CMK (cell line): ENCODE measurements at regions not wholly inside any gene's neighbourhood (a gene's known extent, or its start where the extent isn't known, plus 50 kb on each side); places are given as distances from the start of the nearest gene placed in this dataset.

Experiments
- DNase-seq: peaks from one replicate; pipeline ENCODE4 v3.0.0-alpha.2; 2010; ENCODE audit warnings: low read depth

DNA sequence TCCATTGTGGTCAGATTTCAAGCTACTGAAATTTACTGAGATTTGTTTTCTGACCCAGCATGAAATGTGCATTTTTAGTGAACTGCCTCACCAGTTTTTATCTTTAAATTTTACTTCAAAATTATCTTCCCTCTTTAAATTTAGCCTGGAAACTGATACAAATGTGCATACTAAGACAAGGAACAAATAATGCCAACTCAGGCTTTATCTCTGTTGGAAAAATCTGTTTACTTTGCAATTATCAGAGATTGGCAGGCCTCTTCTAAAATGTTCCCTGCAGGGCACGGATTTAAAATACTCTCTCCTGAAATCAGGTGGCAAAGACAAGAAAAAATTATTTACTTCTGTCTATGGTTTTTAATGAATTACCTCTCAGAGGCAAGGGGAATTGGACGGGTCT lies 151.0 kb upstream of the PTCH1 start:
- DNase-seq: no peak

DNA sequence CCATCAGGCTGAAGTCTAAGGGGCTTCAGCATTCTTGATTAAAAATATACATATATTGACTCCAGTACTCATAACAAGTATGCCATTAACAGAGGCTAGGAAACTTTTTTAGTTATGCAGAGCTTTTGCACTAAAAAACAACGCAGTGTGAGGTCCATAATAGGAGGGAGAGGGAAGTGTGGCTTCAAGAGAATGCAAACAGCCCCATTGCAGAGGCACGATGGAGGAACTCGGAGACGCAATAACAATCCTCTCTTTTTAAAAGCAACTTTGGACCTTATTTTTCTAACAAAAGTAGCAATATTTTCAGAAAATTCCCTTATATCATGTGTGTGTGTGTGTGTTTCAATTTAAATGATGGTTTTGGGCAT lies 150.0 kb upstream of the PTCH1 start:
- no peak for DNase-seq

DNA sequence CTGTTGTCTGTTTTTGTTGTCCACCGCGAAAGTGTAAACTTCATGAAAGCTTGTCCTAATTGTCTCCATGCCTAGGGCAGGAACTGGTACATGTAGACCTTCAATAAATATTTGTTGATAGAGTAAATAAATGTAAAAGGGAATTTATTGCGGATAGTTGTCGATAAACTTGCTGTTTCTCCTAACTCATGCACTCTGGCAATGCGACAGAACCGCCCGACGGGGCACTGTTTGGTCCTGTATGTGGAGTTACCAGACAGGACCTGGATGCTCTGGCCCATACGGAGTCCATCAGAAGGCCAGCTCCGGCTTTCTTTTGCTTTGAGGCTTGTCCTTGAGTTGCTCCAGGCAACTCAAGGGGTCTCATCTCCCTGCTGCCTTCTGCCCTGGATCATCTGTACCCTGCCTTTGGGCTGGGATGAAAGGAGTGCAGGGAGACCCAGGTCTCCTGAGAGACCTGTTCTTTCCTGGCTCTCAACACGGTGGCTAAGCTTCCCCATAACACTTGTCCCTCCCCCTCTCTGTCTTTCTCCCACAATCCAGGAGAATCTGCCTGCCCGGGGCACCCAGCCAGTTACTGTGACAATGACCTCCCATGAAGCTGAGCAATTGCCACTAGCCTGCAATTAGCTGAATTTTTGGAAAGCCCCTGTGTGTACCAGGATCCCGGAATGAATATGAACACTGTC lies 149.5 kb upstream of the PTCH1 start:
- DNase-seq: no peak

DNA sequence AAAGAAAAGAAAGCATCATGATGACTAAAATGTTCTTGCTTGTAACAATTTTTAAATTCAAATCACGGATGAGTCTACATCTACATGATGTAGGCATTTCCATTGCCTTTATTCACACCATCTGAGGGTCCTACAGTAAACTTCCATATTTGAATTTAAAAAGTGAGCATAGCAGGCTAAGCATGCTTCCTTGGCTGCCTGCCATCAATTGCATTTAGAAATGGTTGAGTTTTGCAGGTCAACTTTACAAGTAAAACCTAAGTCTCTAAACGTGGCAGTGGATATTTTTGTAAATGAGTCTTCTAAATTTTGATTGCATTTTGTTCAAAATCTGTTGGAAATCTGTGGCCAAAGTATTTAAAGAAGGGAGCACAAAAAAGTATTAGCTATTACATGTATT lies 136.5 kb upstream of the PTCH1 start:
- no peak for DNase-seq

DNA sequence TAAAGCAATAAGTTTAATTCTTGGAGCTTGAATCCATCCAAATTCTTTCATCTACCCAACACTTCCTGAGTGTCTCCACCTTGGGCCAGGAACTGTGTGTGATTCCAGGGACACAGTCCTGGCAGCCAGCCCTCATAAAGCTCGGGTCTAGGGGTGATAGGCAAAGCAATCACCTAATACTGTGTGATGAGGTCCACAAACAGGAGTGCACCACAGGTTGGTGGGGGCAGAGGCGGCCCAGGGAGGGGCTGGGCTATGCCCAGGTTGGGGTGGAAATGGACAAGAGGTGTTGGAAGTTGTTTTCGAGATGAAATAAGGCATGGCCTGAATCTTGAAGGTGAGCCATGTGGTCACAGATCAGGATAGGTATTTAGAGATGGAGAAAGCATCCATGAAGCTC lies 133.9 kb upstream of the PTCH1 start:
- no peak for DNase-seq

DNA sequence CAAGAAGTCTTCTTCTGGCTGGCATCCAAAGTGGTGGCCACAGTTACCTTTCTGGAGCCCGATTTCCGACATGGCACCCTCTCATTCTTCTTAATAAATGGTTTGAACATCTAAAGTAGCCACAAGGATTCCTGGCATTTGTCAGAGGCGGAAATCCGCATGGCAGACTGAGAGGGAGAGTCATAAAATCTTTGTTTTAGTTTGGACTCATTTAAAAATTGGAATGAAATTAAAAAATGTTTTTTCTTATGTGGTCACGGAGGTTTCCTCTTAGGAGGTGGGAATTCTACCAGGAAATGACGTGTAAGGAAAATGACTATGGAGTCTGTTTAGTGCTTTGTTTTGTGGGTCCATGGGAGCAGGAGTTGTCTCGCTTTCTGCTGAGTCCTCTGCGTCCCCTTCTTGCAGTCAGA lies 133.0 kb upstream of the PTCH1 start:
- no peak for DNase-seq

DNA sequence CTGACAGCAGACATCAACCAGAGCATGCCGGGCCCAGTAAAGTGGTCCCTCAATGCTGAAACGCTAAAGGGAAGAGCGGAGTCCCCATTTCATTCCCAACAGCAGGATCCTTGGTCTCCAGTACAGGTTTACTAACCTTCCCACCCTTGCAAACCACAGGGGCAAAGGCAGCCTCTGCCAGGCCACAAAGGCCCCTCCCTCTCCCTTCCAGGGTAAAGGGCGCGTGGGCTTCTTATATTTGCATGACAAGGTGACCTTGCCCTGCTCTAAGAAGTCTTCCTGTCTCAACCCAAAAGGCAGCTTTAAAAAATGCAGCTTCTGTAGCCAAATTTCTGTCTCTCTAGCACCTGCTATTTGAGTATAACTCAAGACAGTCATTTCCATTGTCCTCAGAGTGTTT lies 131.5 kb upstream of the PTCH1 start:
- DNase-seq: no peak

DNA sequence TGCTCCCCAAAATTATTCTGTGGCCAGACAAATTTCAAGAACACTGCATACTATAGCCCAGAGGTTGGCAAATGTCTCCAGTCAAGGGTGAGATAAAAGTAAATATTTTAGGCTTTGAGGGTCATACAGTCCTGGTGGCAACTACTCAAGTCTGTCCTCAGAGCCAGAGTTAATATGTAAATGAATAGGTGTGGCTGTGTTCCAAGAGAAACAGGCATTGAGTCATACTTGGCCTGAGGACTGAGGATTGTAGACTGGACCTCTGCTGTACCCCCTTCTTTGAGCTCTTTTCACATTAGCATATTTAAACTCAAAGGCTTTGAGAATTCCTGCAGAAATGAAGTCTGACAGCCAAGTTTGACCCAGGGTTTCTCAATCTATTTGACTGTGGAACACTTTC lies 129.2 kb upstream of the PTCH1 start:
- no peak for DNase-seq

DNA sequence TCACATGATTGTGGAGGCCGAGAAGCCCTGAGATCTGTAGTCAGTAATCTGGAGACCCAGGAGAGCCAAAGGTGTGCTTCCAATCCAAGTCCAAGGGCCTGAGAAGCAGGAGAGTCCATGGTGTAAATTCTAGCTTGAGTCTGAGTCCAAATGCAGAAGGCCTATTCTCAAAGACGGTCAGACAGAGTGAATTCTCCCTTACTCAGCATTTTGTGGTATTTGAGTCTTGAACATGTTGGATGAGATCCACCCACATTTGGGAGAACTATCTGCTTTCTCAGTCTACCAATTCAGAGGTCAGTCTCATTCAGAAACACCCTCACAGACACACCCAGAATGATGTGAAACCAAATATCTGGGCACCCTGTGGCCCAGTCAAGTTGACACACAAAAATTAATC lies 128.8 kb upstream of the PTCH1 start:
- DNase-seq: no peak

DNA sequence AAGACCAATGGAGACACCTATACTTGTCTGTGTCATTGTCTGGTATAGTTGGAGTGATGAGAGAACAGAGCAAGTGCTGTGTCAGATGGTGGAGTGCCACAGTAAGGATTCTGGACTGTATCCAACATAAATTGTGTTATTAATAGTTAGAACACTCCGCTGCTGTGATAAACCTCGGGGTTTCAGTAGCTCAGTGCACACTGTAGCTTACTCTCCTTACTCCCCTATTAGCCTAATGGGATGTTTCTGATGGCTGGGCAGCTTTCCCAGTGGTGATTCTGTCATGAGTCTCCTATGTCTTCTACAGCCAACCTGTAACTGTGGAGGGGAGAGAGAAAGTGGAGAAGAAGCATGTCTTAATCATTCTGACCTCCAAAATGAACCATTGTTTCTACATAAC lies 127.6 kb upstream of the PTCH1 start:
- no peak for DNase-seq

DNA sequence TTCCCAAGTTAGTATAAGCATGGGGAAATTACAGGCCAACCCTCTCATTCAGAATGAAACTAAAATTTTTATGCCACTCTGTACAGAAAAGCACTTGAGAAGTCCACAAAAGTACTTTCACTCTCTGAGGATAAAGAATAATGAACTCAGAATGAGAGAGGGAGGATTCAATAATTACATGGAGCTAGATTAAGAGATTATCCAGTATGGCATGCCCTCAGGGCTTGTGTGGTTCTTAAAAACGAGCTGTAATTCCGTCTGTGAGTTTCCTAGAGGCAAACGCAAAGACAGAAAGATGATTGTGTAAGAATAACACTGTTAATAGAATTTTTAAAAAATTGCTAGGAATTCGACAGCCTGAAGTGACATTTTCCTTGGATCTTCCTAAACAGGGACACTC lies 126.8 kb upstream of the PTCH1 start:
- no peak for DNase-seq

DNA sequence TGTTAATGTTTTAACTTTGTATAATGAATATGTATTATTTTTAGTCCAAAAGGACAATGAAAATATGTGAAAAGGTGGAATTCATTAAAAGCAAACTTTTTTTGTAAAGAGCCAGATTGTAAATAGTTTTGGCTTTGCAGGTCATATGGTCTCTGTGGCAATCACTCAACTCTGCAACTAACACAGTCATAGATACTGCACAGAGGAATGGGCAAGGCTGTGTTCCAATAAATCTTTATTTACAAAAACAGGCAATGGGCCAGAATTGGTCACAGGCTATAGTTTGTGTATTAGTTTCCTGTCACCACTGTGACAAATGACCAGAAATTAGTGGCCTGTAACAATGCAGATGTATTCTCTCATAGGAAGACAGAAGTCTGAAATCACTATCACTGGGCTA lies 125.4 kb upstream of the PTCH1 start:
- no peak for DNase-seq

DNA sequence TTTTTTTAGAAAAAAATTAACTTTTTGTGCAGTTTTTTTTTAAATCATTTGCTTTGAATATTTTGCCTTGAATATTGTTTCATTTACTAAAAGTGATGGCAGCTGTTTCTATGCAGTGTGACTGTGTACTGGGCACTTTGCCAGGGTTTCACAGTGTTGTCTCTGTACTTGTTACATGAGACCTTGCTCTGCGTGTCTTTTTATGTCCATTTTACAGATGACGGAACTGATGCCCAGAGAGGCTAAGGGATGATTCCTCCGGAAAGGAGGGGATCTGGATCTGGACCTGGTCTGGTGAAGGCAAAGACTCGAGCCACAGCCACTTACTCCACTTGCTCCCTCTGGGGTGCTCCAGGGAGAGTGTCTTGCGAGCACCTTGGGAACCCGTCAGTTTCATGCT lies 124.8 kb upstream of the PTCH1 start:
- no peak for DNase-seq

DNA sequence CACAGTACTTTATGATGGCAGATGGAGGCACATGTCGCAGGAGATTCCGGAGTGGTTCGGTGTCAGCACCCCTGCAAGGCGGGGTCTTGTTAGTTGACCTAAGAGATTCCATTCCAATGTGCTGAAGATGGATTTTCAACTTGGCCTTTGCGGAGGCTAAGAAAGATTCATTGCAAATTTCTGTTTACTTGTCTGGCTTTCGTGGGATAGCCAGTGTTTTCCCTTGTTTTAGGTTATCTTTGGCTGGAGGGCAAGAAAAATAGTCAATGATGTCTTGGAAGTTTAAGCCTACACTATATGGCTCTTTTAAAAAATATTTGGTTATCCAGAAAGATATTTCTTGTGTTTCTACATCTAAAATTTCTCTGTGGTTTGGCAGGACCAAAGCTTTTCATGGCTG lies 123.6 kb upstream of the PTCH1 start:
- DNase-seq: no peak

DNA sequence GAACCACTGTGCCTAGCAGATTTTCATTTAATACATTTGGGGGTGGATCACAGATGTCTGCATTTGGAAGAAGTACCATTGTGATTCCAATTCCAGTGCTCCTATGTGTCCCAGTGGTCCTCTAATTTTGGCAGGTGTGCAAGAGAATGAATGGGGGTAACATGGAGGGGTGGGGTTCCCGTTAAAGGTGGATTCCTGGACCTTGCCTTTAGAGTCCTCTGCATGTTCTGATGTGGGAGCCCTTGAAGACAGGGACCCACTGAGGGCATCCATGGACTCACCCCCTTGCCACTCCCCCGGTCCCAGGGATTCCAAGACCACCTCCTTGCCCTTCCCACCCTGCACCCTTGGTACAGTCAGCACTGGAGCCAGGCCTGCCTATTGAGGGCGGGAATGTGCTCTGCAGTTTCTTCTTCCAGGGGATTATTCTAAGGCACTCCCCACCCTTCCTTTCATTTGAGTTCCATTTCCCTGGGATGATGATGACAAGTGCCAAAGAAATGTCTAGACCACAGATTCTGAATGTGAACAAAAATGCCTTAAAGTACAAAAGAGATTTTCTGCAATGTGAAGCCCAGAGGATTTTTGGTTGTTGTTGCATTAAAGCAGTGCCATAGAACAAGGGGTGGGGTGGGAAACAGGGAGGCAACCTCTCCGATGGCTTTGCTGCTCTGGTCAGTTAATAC lies 119.4 kb upstream of the PTCH1 start:
- DNase-seq: no peak

DNA sequence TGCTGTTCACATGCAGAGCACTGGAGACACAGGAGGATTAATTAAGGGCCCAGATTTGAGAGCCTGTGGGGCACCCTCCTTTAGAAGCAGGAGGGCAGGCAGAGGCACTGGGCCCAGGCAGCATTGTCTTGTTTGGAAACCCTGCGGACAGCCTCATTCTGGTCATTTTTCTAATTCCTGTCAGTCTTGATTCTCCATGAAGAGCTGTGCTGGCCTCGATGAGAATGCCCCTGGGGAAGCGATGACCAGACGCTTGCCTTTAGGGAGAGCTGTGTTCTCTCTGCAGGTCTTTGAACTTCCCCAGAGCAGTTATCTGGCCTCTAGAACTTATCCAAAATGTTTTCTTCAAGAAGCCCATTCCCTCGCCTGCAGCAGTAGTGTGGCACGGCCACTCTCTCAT lies 117.8 kb upstream of the PTCH1 start:
- no peak for DNase-seq

DNA sequence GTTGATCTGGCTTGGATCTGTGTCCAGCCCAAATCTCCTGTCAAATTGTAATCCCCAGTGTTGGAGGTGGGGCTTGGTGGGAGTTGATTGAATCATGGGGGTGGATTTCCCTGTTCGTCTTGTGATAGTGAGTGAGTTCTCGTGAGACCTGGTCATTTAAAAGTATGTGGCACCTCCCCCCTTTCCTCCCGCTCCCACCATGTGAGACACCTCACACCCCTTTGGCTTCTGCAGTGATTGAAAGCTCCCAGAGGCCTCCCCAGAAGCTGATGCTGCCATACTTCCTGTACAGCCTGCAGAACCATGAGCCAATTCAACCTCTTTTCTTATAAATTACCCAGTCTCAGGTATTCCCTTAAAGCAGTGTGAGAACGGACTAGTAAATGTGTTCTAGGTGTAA lies 117.3 kb upstream of the PTCH1 start:
- DNase-seq: no peak

DNA sequence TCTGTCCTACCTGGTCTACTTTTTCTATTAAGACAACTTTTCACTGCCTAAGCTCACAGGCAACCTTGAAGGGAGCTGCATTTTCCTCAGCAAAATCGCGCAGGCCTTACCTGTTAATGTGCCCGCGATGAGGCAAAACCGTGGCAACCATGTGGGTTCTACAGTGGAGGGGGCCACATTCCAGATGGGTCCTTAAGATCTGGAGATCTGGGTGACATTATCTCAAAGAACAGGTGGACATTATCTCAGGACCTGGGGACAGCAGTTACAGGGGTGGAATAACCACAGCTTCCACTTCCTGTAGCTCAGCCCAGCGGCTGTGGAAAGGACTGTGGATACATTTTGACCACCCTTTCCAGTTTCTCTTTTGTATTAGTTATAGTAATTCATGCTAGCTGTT lies 112.8 kb upstream of the PTCH1 start:
- peak; percentile 58 for DNase-seq

DNA sequence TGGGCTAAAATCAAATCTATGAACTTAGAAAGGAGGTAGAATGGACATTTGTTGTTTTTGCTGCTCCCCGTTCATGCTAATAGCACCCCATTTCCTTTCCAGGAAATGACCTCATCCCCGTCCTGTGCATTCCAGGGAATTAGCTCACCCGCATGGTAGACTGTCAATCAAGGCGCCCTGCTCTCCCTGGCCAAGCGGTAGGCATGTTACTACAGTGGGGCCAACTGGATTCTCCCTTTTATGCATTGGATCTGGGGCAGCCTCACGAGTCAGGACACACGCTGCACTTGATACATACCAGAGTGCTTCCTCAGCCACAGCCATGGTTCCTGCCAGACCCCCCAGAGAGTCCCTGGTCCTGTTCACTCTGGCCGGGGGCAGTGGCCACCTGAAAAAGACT lies 111.0 kb upstream of the PTCH1 start:
- no peak for DNase-seq

DNA sequence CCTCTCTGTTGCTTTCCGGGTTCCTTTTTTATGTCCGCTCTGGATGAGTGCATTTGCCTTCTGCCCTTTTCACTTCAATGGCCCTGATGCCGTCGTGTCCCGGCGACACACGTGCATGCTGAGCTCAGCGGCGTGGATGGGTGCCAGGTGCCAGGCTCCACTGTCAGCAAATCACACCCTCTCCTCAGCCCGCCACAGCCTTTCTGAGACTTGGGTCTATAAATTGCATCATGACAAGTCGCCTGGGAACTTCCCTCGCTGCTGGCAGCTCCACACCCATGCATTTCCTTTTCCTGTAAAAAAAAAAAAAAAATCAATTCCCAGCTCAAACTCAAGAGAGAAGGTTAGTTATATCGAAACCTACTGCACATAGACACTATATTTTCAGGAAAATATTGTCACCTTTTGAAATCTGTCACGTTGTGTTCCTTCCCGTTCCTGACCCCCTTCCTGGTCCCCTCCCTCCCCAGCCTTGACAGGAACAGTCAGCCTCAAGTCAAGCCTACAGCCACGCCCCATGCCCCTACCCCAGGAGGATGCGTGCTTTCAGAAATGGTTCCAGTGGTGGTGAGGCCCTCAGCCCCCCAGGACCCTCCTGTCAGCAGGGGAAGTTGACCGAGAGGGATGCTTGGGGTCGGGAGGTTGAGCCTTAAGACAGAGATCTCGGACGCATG lies 110.3 kb upstream of the PTCH1 start:
- no peak for DNase-seq

DNA sequence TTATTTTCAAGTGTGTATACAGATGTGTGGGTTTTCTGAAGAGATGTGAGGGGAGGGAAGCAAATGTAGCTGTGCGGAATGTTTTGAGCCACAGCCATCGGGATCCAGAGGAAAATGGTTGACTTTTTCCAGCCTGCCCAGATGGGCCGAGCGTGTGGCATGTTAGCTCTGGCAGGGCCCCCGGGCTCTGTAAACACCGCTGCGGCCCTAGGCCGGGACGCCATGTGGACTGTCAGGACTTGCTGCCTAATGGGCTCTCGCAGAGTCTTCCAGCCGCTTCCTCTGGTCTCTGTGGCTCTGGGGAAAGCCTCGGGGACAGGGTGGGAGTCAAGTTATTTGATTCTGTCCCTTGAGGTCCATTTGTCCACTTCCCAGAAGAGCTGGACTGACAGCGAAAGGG lies 109.6 kb upstream of the PTCH1 start:
- DNase-seq: no peak

DNA sequence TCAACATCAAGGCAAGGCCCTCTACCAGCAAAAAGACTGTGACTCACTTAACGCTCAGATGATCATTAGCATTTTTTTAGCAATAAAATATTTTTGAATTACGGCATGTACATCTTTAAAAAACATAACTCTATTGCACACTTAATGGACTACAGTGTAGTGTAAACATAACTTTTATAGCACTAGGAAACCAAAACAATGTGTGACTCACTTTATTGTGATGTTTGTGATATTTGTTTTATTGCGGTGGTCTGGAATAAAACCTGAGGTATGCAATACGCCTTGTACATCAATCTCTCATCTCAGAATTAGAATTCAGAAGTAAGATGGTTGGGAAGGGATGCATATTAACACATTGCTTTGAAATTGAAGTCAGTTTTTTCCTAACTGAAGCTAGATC lies 106.9 kb upstream of the PTCH1 start:
- no peak for DNase-seq

DNA sequence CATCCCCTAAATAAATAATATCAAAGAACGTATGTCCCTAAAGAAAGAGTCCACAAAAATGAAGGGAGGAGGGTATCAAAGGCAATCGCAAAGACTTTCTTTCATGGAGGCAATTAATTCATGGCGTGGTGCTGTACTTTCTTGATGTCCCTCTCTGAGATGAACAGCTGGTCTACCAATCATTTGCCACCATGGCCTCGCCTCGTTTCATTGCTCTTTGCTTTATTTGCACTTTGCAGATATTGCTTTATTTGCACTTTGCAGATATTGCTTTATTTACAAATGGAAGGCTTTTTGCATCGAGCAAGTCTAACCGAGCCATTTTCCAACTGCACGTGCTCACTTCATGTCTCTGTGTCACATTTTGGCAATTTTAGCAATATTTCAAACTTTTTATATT lies 104.0 kb upstream of the PTCH1 start:
- no peak for DNase-seq

DNA sequence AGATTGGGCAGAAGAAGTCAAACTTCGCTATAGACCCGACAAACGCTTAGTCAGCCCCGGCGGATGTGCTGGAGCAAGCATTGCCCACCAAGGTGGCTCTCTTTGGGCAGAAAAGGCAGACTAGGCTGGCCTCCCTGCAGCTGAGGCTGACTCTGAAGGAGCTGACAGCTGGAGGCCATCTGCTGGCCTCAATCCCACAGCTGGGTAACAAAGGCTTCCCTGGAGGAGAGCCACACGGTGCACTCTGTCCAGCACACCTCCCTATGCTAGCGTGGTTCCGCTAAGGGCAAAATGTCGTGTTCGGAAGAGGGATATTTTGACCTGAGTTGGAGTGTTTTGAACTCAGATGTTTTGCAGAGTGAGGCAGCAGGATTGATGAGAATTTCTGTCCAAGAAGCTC lies 103.5 kb upstream of the PTCH1 start:
- DNase-seq: no peak
